OCI-LY3 (cell line): ENCODE measurements at regions not wholly inside any gene's neighbourhood (a gene's known extent, or its start where the extent isn't known, plus 50 kb on each side); places are given as distances from the start of the nearest gene placed in this dataset.
"Not testable (repeated sequence)": the region's sequence is repeated elsewhere in the genome, so short reads cannot be mapped to it uniquely, and the experiment has no call there.

Experiments
- H2AFZ ChIP-seq: fragments of 200-600, 300-600 bp; shearing (Covaris generic); 2 replicates; pipeline ENCODE4 v1.6.0; 2014; ENCODE audit warnings: antibody characterized with exemption, low read depth, low read length
- H3K27ac ChIP-seq: fragments of 200-600, 300-600 bp; sonication (generic); 2 replicates; pipeline ENCODE4 v1.5.1; 2014; ENCODE audit warnings: mild to moderate bottlenecking, low read length, moderate library complexity, mixed read lengths
- H3K27me3 ChIP-seq: fragments of 200-600, 300-600 bp; sonication (generic); 2 replicates; pipeline ENCODE4 v1.6.1; 2014; ENCODE audit warnings: low read depth, low read length, mixed read lengths
- H3K36me3 ChIP-seq: fragments of 200-600, 300-600 bp; sonication (generic); replicated peaks from 2 replicates; pipeline ENCODE3; 2014; ENCODE audit warnings: low read depth, low read length, mixed read lengths
- H3K4me1 ChIP-seq: fragments of 300-600, 200-600 bp; sonication (generic); 2 replicates; pipeline ENCODE4 v1.6.1; 2014; ENCODE audit warnings: low read length, mixed read lengths
- H3K4me2 ChIP-seq: fragments of 200-600, 300-600 bp; sonication (generic); 2 replicates; pipeline ENCODE4 v1.6.1; 2014; ENCODE audit warnings: low read length, mixed read lengths
- H3K4me3 ChIP-seq: fragments of 300-600, 200-600 bp; sonication (generic); 2 replicates; pipeline ENCODE4 v1.5.1; 2014; ENCODE audit warnings: antibody characterized with exemption, mild to moderate bottlenecking, low read length, moderate library complexity
- H3K79me2 ChIP-seq: fragments of 300-600, 200-600 bp; shearing (Covaris generic); 2 replicates; pipeline ENCODE4 v1.6.1; 2014; ENCODE audit warnings: mild to moderate bottlenecking, low read length, mixed read lengths
- H3K9ac ChIP-seq: fragments of 300-600, 200-600 bp; shearing (Covaris generic); 2 replicates; pipeline ENCODE4 v1.6.0; 2014; ENCODE audit warnings: mild to moderate bottlenecking, low read length, moderate library complexity
- H3K9me3 ChIP-seq: fragments of 200-600, 300-600 bp; shearing (Covaris generic); 2 replicates; pipeline ENCODE4 v1.6.1; 2014; ENCODE audit warnings: low read length, mixed read lengths; ENCODE audit not compliant: insufficient read depth
- H4K20me1 ChIP-seq: fragments of 200-600, 300-600 bp; sonication (generic); 2 replicates; pipeline ENCODE4 v1.6.1; 2016; ENCODE audit warnings: low read length, mixed read lengths; ENCODE audit not compliant: insufficient read depth
- CTCF ChIP-seq: fragments of 200-600, 300-600 bp; sonication (generic); IDR thresholded peaks from 2 replicates; pipeline ENCODE4 v1.5.1; 2014; ENCODE audit warnings: antibody characterized with exemption, low read length, low read depth
- EZH2phosphoT487 ChIP-seq: fragments of 200-600 bp; shearing (Covaris generic); IDR thresholded peaks from 2 replicates; pipeline ENCODE4 v1.6.1; 2018; ENCODE audit warnings: antibody characterized with exemption, mixed run types, low read depth

GRCh38 chr20:53792946-53793536, 199.4 kb upstream of the ZNF217 start:
- no peak for TF ChIP-seq EZH2phosphoT487
- TF ChIP-seq CTCF = no peak
- Histone ChIP-seq H3K9ac (no peak overlapping the region), H2AFZ (no peak overlapping the region), H3K79me2 (no peaks in the 10 kb centered on the region), H4K20me1 (no peaks in the 10 kb centered on the region), H3K36me3 (no peaks in the 10 kb centered on the region), H3K4me3 (no peak overlapping the region), H3K4me2 (no peak overlapping the region), H3K27me3 (0 out of 2 replicates have a peak, but pooled peaks cover 7% of the 10 kb centered on the region), H3K9me3 (0 out of 2 replicates have a peak, but pooled peaks cover 3% of the 10 kb centered on the region), H3K4me1 (no peaks in the 10 kb centered on the region), H3K27ac (no peak overlapping the region)

DNA sequence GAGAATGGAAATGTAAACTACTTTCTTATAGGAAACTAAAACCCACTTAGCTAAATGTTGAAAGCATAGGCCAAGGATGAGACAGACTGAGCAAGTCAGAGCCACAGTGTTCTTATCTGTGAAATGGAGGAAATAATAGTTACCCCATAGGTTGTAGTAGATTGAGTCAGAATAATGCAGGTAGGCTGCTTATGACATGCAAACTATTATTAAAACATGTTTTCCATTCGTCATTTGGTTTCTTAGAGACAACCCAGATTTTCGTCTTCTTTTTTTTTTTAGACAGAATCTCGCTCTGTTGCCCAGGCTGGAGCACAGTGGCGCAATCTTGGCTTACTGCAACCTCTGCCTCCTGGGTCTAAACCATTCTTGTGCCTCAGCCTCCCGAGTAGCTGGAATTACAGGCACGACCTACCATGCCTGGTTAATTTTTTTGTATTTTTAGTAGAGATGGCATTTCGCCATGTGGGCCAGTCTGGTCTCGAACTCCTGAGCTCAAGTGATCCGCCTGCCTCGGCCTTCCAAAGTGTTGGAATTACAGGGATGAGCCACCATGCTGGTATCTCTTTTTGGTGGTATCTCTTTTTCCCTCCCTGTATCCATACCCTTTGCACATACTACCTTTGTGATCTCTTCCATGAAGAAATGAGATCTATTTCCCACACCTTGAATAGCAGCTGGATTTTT, 196.5 kb upstream of the ZNF217 start:
- no peaks in the 10 kb centered on the region for H3K36me3 ChIP-seq
- no peak overlapping the region for H3K4me3 ChIP-seq
- H3K27me3 ChIP-seq = peaks cover 25% of the 10 kb centered on the region; the same call in 1 of the 2 replicates
- H3K9me3 ChIP-seq = 0 out of 2 replicates have a peak, but pooled peaks cover 3% of the 10 kb centered on the region
- no peak overlapping the region for H3K4me2 ChIP-seq
- TF ChIP-seq EZH2phosphoT487 = no peak
- TF ChIP-seq CTCF = no peak
- H3K9ac ChIP-seq = no peak overlapping the region
- no peak overlapping the region for H2AFZ ChIP-seq
- H3K79me2 ChIP-seq = no peaks in the 10 kb centered on the region
- H3K27ac ChIP-seq = no peak overlapping the region
- no peaks in the 10 kb centered on the region for H4K20me1 ChIP-seq
- peaks cover 7% of the 10 kb centered on the region; the same call in 1 of the 2 replicates for H3K4me1 ChIP-seq

GRCh38 chr20:53788253-53789022, 194.8 kb upstream of the ZNF217 start:
- no peak overlapping the region for H3K27ac ChIP-seq
- H4K20me1 ChIP-seq = no peaks in the 10 kb centered on the region
- TF ChIP-seq EZH2phosphoT487 (no peak), CTCF (no peak)
- 0 out of 2 replicates have a peak, but pooled peaks cover 3% of the 10 kb centered on the region for H3K9me3 ChIP-seq
- peaks cover 7% of the 10 kb centered on the region; the same call in 1 of the 2 replicates for H3K4me1 ChIP-seq
- no peak overlapping the region for H3K9ac ChIP-seq
- no peak overlapping the region for H3K4me3 ChIP-seq
- no peaks in the 10 kb centered on the region for H3K79me2 ChIP-seq
- H2AFZ ChIP-seq = no peak overlapping the region
- peaks cover 28% of the 10 kb centered on the region; the same call in 1 of the 2 replicates for H3K27me3 ChIP-seq
- no peak overlapping the region for H3K4me2 ChIP-seq
- H3K36me3 ChIP-seq = no peaks in the 10 kb centered on the region

DNA sequence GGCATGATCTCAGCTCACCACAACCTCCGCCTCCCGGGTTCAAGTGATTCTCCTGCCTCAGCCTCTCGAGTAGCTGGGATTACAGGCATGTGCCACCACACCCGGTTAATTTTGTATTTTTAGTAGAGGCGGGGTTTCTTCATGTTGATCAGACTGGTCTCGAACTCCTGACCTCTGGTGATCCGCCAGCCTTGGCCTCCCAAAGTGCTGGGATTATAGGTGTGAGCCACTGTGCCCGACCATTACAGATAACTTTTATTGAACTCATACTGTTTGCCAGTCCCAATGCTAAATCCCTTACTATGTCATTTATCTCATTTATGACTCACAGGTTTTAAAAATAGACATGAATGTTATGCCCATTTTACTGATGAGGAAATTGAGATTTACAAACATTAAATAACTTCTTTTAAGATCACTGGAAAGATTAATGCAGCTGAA, 193.9 kb upstream of the ZNF217 start:
- not testable (repeated sequence) for H3K27ac ChIP-seq, H3K9me3 ChIP-seq, H3K4me1 ChIP-seq, H3K4me3 ChIP-seq, H3K9ac ChIP-seq, H2AFZ ChIP-seq, H3K79me2 ChIP-seq, H3K36me3 ChIP-seq, H3K4me2 ChIP-seq, H4K20me1 ChIP-seq
- peaks cover 28% of the 10 kb centered on the region; the same call in 1 of the 2 replicates for H3K27me3 ChIP-seq
